Activated naive CD8-positive, alpha-beta T cell treated with anti-CD3 and anti-CD28 coated beads, Interleukin-2, amount 50 U/mL, for 16 hours (primary cell): ENCODE measurements at regions not wholly inside any gene's neighbourhood (a gene's known extent, or its start where the extent isn't known, plus 50 kb on each side); places are given as distances from the start of the nearest gene placed in this dataset.

Experiments
- DNase-seq: peaks from one replicate; pipeline ENCODE4 v3.0.0-alpha.2; 2020; ENCODE audit warnings: low read depth, low spot score

- DNase-seq: no peak
Measured at GRCh38 chr2:11953258-11953657, 206.8 kb downstream of the LPIN1 start.

GRCh38 chr2:11955314-11955713 is 208.9 kb downstream of the LPIN1 start:
- DNase-seq: no peak

GRCh38 chr2:11955884-11956291 is 209.5 kb downstream of the LPIN1 start:
- no peak for DNase-seq

- no peak for DNase-seq
Measured at GRCh38 chr2:11962707-11963328, 216.4 kb downstream of the LPIN1 start.

GRCh38 chr2:11963966-11964365 is 217.5 kb downstream of the LPIN1 start:
- no peak for DNase-seq

- DNase-seq: no peak
Measured at GRCh38 chr2:11967946-11968465, 221.6 kb downstream of the LPIN1 start.

GRCh38 chr2:11968521-11968920 is 222.1 kb downstream of the LPIN1 start:
- DNase-seq: no peak

GRCh38 chr2:11969774-11970173 is 223.3 kb downstream of the LPIN1 start:
- DNase-seq: no peak

GRCh38 chr2:11974573-11974972 is 228.1 kb downstream of the LPIN1 start:
- DNase-seq: no peak

- no peak for DNase-seq
Measured at GRCh38 chr2:11975373-11975772, 228.9 kb downstream of the LPIN1 start.

GRCh38 chr2:11976073-11976472 is 229.6 kb downstream of the LPIN1 start:
- DNase-seq: no peak

GRCh38 chr2:11977766-11978524 is 231.5 kb downstream of the LPIN1 start:
- DNase-seq: no peak

GRCh38 chr2:11980809-11981208 is 234.4 kb downstream of the LPIN1 start:
- DNase-seq: no peak

- DNase-seq: no peak
Measured at GRCh38 chr2:11983401-11983800, 237.0 kb downstream of the LPIN1 start.

GRCh38 chr2:11983870-11984269 is 237.4 kb downstream of the LPIN1 start:
- DNase-seq: no peak

GRCh38 chr2:11984316-11985158 is 238.1 kb downstream of the LPIN1 start:
- no peak for DNase-seq

- no peak for DNase-seq
Measured at GRCh38 chr2:11985817-11986566, 239.6 kb downstream of the LPIN1 start.

GRCh38 chr2:11987151-11987550 is 240.7 kb downstream of the LPIN1 start:
- no peak for DNase-seq

GRCh38 chr2:11988691-11989353 is 242.4 kb downstream of the LPIN1 start:
- DNase-seq: no peak

GRCh38 chr2:11989354-11989703 is 242.9 kb downstream of the LPIN1 start:
- DNase-seq: no peak

GRCh38 chr2:11990576-11990975 is 244.1 kb downstream of the LPIN1 start:
- no peak for DNase-seq
